ENCODE measurements at regions not wholly inside any gene's neighbourhood (a gene's known extent, or its start where the extent isn't known, plus 50 kb on each side); places are given as distances from the start of the nearest gene placed in this dataset.

DNA sequence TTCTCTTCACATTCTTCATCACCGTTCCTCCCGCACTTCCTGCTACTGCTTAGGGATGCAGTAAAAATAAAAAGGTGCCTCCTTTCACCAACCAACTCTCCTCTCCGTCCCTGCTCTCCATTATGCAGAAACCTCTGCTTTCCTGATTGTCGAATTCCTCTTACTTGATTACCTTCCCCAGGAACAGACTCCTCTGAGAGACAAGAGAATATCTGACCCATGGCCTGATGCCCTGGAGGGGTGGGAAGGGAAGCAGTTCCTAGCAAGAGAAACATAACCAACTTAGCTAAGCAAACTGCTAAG is 80.9 kb downstream of the TRIM29 start:
- no peak for TF ChIP-seq ZNF217 (CRISPR knock-in tag; IDR thresholded peaks at IDR 0.05)
- no peak for TF ChIP-seq BHLHE40 (IDR thresholded peaks at IDR 0.05; ENCODE audit: low read length)
- no peak for TF ChIP-seq MTA3 (IDR thresholded peaks at IDR 0.05; ENCODE audit: borderline replicate concordance)
- TF ChIP-seq, protein P1, sequence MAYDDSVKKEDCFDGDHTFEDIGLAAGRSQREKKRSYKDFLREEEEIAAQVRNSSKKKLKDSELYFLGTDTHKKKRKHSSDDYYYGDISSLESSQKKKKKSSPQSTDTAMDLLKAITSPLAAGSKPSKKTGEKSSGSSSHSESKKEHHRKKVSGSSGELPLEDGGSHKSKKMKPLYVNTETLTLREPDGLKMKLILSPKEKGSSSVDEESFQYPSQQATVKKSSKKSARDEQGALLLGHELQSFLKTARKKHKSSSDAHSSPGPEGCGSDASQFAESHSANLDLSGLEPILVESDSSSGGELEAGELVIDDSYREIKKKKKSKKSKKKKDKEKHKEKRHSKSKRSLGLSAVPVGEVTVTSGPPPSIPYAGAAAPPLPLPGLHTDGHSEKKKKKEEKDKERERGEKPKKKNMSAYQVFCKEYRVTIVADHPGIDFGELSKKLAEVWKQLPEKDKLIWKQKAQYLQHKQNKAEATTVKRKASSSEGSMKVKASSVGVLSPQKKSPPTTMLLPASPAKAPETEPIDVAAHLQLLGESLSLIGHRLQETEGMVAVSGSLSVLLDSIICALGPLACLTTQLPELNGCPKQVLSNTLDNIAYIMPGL (CRISPR knock-in tag; IDR thresholded peaks at IDR 0.05) = no peak
- no peak for TF ChIP-seq OTX1 (CRISPR knock-in tag; IDR thresholded peaks at IDR 0.05)
- TF ChIP-seq, protein P2, sequence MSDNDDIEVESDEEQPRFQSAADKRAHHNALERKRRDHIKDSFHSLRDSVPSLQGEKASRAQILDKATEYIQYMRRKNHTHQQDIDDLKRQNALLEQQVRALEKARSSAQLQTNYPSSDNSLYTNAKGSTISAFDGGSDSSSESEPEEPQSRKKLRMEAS (CRISPR knock-in tag; IDR thresholded peaks at IDR 0.05) = no peak
- no peak for TF ChIP-seq MTF1 (CRISPR knock-in tag; IDR thresholded peaks at IDR 0.05; ENCODE audit: borderline replicate concordance)
- TF ChIP-seq, protein P3, sequence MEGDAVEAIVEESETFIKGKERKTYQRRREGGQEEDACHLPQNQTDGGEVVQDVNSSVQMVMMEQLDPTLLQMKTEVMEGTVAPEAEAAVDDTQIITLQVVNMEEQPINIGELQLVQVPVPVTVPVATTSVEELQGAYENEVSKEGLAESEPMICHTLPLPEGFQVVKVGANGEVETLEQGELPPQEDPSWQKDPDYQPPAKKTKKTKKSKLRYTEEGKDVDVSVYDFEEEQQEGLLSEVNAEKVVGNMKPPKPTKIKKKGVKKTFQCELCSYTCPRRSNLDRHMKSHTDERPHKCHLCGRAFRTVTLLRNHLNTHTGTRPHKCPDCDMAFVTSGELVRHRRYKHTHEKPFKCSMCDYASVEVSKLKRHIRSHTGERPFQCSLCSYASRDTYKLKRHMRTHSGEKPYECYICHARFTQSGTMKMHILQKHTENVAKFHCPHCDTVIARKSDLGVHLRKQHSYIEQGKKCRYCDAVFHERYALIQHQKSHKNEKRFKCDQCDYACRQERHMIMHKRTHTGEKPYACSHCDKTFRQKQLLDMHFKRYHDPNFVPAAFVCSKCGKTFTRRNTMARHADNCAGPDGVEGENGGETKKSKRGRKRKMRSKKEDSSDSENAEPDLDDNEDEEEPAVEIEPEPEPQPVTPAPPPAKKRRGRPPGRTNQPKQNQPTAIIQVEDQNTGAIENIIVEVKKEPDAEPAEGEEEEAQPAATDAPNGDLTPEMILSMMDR (IDR thresholded peaks at IDR 0.05 in 2 of 3, conservative IDR thresholded peaks at IDR 0.05 in 1 of 3; ENCODE audit: insufficient read depth in 2 of 3, low read depth in 1 of 3, low read length in 3 of 3) = no peak
- no peak for TF ChIP-seq ZFP36 (IDR thresholded peaks at IDR 0.05; ENCODE audit: low read depth, low read length, partially characterized antibody)
- no peak for TF ChIP-seq ZBTB8A (IDR thresholded peaks at IDR 0.05; ENCODE audit: partially characterized antibody)
- TF ChIP-seq CBFB (CRISPR knock-in tag; IDR thresholded peaks at IDR 0.05) = no peak
- no peak for TF ChIP-seq REST (IDR thresholded peaks at IDR 0.05; ENCODE audit: borderline replicate concordance)
- no peak for TF ChIP-seq REST (CRISPR knock-in tag; IDR thresholded peaks at IDR 0.05; ENCODE audit: low read depth)
- TF ChIP-seq ELK1 (CRISPR knock-in tag; IDR thresholded peaks at IDR 0.05) = no peak

All from K562 (cell line).